T-helper 2 cell treated with Interferon-gamma antibody and Interleukin-4, amounts not matched to agents 100 ng/mL and 5 ng/mL, for 36 hours (primary cell): ENCODE measurements at regions not wholly inside any gene's neighbourhood (a gene's known extent, or its start where the extent isn't known, plus 50 kb on each side); places are given as distances from the start of the nearest gene placed in this dataset.
"Not testable (repeated sequence)": the region's sequence is repeated elsewhere in the genome, so short reads cannot be mapped to it uniquely, and the experiment has no call there.

ENCODE experiments used
- intact Hi-C: fragments of 100-400 bp; cut with micrococcal nuclease; formaldehyde crosslinking; loops from one replicate; pipeline ENCODE4 v1.15.1; 2023

DNA sequence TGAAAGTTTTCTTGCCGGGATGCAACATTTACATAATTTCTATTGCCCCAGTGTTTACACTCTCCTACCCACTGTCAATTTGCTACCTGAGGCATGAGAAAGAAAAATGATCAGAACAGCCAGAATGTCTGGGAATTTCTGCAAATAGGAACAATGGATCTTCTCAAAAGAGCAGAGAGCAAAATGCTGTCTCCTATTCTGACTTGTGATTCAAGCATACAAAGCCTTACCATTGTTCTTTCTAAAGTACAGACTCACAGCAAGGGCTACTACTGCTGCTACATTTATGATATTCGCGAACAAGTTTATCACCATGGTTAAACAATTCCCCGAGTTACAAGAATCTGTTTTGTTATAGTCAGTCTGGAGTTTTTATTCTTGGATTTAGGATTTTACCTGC, 329.9 kb upstream of the CELF2 start:
- intact Hi-C loops, result no loop called here

DNA sequence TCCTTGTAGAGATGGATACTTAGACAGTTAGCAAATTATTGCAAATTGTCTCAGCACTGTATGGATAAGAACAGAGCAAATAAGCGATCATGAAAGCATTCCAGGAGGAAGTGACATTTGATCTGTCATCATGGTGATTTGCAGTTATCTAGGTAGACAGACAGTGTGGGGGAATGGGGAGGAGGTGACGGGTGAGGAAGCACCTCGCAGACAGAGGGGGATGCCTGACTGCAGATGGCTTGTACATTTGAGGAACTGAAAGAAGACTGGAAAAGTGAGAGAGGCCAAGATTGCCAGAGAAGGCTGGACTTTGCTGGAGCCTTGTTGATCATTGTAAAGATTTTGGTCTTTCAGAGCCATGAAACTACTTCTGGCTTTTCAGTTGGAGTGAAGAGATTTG, 318.2 kb upstream of the CELF2 start:
- intact Hi-C loops, result no loop called here

DNA sequence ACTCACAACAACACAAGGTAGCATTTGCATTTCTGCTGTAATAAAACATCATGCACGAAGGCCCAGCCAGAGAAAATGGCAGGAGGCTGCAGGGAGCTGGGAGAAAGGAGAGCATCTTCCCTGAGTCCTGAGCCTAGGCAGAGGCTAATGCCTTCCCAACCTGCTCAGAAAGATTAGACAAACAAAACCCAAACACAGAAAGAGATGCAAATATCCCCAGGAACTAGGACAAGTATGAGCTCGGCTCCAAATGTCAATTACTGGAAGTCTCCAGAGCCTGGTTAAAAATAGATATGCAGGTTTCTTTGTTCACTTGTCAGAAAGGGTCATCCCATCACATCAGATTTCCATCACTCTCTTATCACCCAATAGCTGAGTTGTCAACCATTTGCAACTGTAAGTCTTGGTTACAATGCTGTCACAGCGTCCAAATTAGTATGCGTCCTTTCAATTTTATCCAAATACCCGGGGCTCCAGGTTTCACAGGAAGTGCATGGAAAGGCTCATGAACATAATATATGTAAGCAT, 316.5 kb upstream of the CELF2 start:
- intact Hi-C loops, result no loop called here

- intact Hi-C loops, result no loop called here
These were observed 315.5 kb upstream of the CELF2 start for GRCh38 chr10:10702211-10702610.

GRCh38 chr10:10703382-10703781, 314.3 kb upstream of the CELF2 start:
- intact Hi-C loops, result no loop called here

DNA sequence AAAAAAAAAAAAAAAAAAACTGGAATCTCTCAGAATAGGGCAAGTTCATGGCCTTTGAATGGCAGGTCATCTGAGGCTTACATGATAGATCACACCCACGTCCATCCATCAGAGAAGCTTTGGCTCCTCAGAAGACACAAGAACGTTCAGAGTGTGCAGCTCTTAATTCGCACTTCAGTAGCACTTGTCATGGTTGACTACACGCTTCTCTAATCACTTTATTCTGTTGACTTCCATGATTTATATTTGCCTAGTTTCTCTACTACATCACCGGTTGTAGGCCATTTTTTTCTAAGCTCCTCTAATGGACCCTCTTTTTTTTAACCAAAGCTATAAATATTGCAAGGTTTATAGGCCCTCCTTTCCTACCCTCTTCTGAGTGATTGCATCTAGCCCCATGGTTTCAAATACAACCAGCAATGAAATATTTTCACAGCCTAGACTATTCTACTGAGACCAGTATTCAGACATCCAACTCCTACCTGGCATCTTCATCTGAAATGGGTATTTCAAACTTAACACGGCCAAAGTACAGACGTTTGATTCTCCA, 305.4 kb upstream of the CELF2 start:
- intact Hi-C loops, result no loop called here

DNA sequence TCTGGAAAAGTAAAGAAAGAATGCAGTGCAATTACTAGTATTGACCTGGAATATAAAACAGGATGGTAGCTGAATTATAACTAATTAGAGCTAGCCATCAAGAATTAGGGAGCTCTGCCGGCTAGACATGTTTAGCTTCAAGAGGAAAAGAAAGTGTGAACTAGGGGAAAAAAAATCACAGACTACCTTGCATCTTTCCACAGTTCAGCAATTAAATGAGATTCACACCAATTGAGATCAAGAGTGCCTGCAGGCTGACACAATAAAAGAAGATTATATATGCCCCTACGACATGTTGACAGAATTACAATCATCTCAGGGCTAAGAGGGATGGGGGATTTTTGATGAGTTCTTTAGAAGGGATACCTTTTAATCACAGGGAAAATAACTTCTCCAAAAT, 303.3 kb upstream of the CELF2 start:
- intact Hi-C loops, result no loop called here

GRCh38 chr10:10716972-10717371, 300.7 kb upstream of the CELF2 start:
- intact Hi-C loops, result no loop called here

DNA sequence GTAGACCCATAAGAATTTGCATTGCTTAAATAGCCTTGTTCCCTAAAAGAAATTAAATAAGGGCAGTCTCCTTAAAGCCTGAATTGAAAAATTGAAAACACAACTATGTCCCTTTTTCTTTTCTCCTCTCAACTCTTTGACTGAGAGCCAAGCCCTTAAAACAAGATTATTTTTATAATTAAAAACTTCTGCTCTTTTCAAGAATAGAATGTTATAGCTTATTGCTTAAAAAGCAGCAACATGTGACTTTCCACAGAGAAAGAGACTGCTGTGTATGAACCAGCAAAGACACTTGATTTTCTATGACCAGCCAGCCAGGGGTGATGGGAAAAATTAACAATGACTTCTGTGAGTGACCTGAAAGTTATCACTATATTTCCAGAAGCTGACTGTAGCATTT, 295.2 kb upstream of the CELF2 start:
- intact Hi-C loops, result no loop called here

DNA sequence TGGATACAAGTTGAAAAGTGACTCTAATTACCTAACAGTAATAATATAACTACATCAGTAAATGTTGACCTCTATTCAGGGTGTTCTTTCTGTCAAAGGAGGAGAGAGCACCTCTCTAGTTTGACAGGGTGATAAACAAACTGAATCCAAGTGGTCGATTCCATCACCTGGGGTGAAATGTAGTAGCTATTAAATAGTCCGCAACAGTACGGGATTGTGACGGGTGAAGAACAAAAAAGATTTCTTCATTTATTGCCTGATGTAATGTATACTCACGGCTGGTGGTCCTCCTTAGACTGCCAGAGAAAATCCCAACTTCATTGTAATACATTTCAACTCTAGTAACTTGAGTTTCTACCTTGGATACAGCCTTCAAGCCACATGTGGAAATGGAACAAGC, 292.5 kb upstream of the CELF2 start:
- intact Hi-C loops, result no loop called here

DNA sequence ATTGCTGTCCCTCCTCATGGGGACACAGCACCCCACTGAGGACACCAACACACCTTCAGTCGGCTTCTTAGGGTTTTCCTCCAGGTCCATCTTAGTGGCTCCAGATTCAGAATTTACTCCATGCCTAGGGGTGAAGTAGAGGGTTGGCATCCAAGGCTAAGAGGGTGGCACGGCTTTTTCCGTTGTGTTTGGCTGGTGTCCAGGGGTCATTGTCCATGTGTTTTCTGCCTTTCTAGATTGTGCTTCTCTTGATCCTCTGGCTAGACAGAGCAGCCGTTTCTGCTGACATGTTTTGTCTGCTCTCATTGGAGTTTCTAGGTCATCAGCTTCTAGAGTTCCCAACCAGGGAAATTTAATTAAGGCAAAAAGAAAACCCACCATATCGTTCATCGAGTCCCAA, 291.6 kb upstream of the CELF2 start:
- intact Hi-C loops, result no loop called here

DNA sequence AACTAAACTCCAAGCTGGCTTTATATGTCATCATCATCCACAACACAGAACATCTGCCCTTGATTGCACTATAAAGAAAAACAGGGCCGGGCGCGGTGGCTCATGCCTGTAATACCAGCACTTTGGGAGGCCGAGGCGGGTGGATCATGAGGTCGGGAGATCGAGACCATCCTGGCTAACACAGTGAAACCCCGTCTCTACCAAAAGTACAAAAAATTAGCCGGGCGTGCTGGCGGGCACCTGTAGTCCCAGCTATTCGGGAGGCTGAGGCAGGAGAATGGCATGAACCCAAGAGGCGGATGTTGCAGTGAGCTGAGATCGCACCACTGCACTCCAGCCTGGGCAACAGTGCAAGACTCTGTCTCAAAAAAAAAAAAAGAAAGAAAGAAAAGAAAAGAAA, 290.3 kb upstream of the CELF2 start:
- intact Hi-C loops, result not testable (repeated sequence)

DNA sequence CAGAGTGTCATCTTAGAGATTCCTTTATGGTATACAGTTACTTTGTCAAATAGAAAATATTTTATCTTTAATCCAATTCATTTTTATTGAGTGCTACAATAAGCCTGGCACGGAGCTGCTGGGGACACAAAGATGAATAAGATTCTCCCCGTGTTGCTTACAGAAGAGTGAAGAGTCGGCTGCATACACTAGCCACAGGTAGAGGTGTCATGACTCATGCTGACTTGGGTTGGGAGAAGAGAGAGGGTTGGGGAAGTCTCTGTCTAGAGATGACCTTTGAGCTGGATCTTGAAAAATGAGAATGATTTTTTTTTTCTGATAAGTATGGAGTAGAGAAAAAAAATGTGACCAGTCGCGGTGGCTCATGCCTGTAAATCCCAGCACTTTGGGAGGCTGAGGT, 289.9 kb upstream of the CELF2 start:
- intact Hi-C loops, result no loop called here

- intact Hi-C loops, result no loop called here
These were observed 287.1 kb upstream of the CELF2 start for GRCh38 chr10:10730471-10731043.

DNA sequence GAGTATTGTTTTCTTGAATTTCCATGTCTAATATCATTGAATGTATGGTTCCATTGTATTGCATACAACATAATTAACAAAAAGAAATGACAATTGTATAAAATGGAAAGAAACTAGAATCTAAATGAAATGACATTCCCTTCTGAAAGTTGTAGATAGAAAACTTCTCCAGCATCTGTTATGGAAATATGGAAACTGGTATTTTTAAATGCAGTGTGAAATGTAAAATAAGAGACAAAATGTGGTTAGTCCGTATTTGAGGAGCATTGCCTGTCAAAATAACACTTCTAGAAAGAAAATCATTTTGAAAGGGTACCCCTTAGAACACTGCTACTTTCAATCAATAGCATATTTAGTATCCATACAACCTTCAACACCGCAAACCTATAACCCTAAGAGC, 286.3 kb upstream of the CELF2 start:
- intact Hi-C loops, result no loop called here

DNA sequence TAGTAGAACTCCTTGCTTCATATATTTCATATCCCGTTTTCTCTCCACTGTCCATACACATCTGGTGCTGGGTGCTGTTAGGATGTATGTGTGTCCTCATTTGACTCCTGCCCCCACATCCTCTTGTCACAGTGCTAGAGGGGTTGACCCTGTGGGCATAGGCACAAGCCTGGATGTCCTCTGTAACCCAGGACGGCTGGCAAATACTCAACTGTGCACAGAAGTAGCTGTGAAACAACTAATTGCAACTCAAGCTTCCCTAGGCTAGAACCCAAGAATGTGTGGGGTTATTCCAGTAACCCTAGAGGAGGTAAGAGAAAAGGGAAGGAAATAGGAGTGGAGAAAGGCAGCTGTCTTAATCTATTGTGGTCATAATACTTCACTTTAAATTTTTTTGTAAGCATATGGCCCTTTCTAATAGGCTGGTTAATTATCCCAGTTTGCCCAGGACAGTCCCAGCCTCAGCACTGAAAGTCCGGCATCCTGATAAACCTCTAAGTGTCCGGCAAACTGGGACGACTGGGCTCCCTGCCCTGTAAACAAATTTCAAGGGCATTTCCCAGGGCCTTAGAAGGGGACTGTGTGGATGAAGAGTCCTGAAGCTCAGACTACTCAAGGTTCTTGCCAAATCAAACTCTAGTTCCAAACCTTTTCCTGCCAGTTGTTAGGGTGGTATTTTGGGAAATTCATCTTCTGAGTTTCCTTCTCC, 283.2 kb upstream of the CELF2 start:
- intact Hi-C loops, result no loop called here

GRCh38 chr10:10745291-10745690, 272.4 kb upstream of the CELF2 start:
- intact Hi-C loops, result no loop called here

GRCh38 chr10:10755490-10755889, 262.2 kb upstream of the CELF2 start:
- intact Hi-C loops, result no loop called here

GRCh38 chr10:10758306-10758705, 259.4 kb upstream of the CELF2 start:
- intact Hi-C loops, result no loop called here

GRCh38 chr10:10759806-10760205, 257.9 kb upstream of the CELF2 start:
- intact Hi-C loops, result not testable (repeated sequence)

GRCh38 chr10:10765017-10765416, 252.7 kb upstream of the CELF2 start:
- intact Hi-C loops, result no loop called here

DNA sequence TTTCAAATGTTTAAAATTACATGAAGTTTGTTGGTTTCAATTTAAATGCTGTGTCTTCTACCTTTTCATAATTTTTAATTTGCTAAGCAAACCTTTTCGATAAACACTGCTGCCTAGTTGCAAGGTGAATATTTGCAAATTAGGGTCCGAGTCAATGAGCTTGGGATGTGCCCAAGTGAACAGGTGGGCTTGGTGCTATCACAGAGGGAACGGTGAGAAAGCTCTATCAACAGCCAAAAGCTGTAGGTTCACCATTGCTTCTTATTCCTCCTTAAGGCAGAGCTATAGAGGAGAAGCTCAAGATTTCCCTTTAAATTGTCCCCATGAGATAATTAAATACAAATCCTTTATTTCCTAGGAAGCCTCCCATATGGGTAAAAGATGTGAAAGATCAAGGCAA, 245.3 kb upstream of the CELF2 start:
- intact Hi-C loops, result no loop called here
